ENCODE measurements at regions not wholly inside any gene's neighbourhood (a gene's known extent, or its start where the extent isn't known, plus 50 kb on each side); places are given as distances from the start of the nearest gene placed in this dataset.

- Histone ChIP-seq H3K4me2 (ENCODE audit: low read length) (no peak overlapping the region), H3K9me2 (replicated peaks; ENCODE audit: control insufficient read depth, low read length) (no peaks in the 10 kb centered on the region), H3K27ac (ENCODE audit: low read depth, low read length) (no peak overlapping the region), H3F3A (ENCODE audit: control insufficient read depth, insufficient read depth) (no peaks in the 10 kb centered on the region), H3K9me3 (ENCODE audit: control insufficient read depth, insufficient read depth, low read length) (no peaks in the 10 kb centered on the region), H3K79me2 (ENCODE audit: control insufficient read depth, low read length) (no peaks in the 10 kb centered on the region), H3K4me3 (ENCODE audit: low read length) (no peak overlapping the region), H3K4me1 (ENCODE audit: control insufficient read depth, low read length) (no peaks in the 10 kb centered on the region), H3K27me3 (ENCODE audit: control insufficient read depth, low read length) (0 out of 2 replicates have a peak, but pooled peaks cover 3% of the 10 kb centered on the region), H4K20me1 (ENCODE audit: control insufficient read depth, insufficient read depth, low read depth, low read length) (no peaks in the 10 kb centered on the region), H3K36me3 (ENCODE audit: control insufficient read depth, low read length) (no peaks in the 10 kb centered on the region)
- TF ChIP-seq, protein P1, sequence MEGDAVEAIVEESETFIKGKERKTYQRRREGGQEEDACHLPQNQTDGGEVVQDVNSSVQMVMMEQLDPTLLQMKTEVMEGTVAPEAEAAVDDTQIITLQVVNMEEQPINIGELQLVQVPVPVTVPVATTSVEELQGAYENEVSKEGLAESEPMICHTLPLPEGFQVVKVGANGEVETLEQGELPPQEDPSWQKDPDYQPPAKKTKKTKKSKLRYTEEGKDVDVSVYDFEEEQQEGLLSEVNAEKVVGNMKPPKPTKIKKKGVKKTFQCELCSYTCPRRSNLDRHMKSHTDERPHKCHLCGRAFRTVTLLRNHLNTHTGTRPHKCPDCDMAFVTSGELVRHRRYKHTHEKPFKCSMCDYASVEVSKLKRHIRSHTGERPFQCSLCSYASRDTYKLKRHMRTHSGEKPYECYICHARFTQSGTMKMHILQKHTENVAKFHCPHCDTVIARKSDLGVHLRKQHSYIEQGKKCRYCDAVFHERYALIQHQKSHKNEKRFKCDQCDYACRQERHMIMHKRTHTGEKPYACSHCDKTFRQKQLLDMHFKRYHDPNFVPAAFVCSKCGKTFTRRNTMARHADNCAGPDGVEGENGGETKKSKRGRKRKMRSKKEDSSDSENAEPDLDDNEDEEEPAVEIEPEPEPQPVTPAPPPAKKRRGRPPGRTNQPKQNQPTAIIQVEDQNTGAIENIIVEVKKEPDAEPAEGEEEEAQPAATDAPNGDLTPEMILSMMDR (IDR thresholded peaks at IDR 0.05; ENCODE audit: low read depth, low read length, poor library complexity, severe bottlenecking): no peak
- TF ChIP-seq EZH2phosphoT487 (IDR thresholded peaks at IDR 0.05; ENCODE audit: borderline replicate concordance, low read length): no peak
These were observed 252.8 kb downstream of the PIK3R1 start for GRCh38 chr5:68468322-68468721.

- no peaks in the 10 kb centered on the region for H3K79me2 ChIP-seq (ENCODE audit: control insufficient read depth, low read length)
- no peak overlapping the region for H3K27ac ChIP-seq (ENCODE audit: low read depth, low read length)
- no peak overlapping the region for H3K4me3 ChIP-seq (ENCODE audit: low read length)
- H3K4me2 ChIP-seq (ENCODE audit: low read length): no peak overlapping the region
- H4K20me1 ChIP-seq (ENCODE audit: control insufficient read depth, insufficient read depth, low read depth, low read length): no peaks in the 10 kb centered on the region
- H3K9me2 ChIP-seq (replicated peaks; ENCODE audit: control insufficient read depth, low read length): no peaks in the 10 kb centered on the region
- no peaks in the 10 kb centered on the region for H3K4me1 ChIP-seq (ENCODE audit: control insufficient read depth, low read length)
- H3K36me3 ChIP-seq (ENCODE audit: control insufficient read depth, low read length): no peaks in the 10 kb centered on the region
- 0 out of 2 replicates have a peak, but pooled peaks cover 3% of the 10 kb centered on the region for H3K27me3 ChIP-seq (ENCODE audit: control insufficient read depth, low read length)
- TF ChIP-seq, protein P1 (IDR thresholded peaks at IDR 0.05; ENCODE audit: low read depth, low read length, poor library complexity, severe bottlenecking): no peak
- no peak for TF ChIP-seq EZH2phosphoT487 (IDR thresholded peaks at IDR 0.05; ENCODE audit: borderline replicate concordance, low read length)
- H3K9me3 ChIP-seq (ENCODE audit: control insufficient read depth, insufficient read depth, low read length): no peaks in the 10 kb centered on the region
- no peaks in the 10 kb centered on the region for H3F3A ChIP-seq (ENCODE audit: control insufficient read depth, insufficient read depth)
These were observed 260.0 kb downstream of the PIK3R1 start for GRCh38 chr5:68475476-68475983.

- Histone ChIP-seq H3K36me3 (ENCODE audit: control insufficient read depth, low read length) (no peaks in the 10 kb centered on the region), H3K79me2 (ENCODE audit: control insufficient read depth, low read length) (no peaks in the 10 kb centered on the region), H3K4me2 (ENCODE audit: low read length) (no peak overlapping the region), H3K27ac (ENCODE audit: low read depth, low read length) (no peak overlapping the region), H3K4me1 (ENCODE audit: control insufficient read depth, low read length) (no peaks in the 10 kb centered on the region), H3K27me3 (ENCODE audit: control insufficient read depth, low read length) (0 out of 2 replicates have a peak, but pooled peaks cover 3% of the 10 kb centered on the region), H3K4me3 (ENCODE audit: low read length) (no peak overlapping the region), H3K9me3 (ENCODE audit: control insufficient read depth, insufficient read depth, low read length) (no peaks in the 10 kb centered on the region), H3F3A (ENCODE audit: control insufficient read depth, insufficient read depth) (no peaks in the 10 kb centered on the region), H3K9me2 (replicated peaks; ENCODE audit: control insufficient read depth, low read length) (no peaks in the 10 kb centered on the region), H4K20me1 (ENCODE audit: control insufficient read depth, insufficient read depth, low read depth, low read length) (no peaks in the 10 kb centered on the region)
- TF ChIP-seq EZH2phosphoT487 (IDR thresholded peaks at IDR 0.05; ENCODE audit: borderline replicate concordance, low read length): no peak
These were observed 261.3 kb downstream of the PIK3R1 start for GRCh38 chr5:68476854-68477253.

- Histone ChIP-seq H3K9me3 (ENCODE audit: control insufficient read depth, insufficient read depth, low read length) (no peaks in the 10 kb centered on the region), H3K4me1 (ENCODE audit: control insufficient read depth, low read length) (no peaks in the 10 kb centered on the region), H3K4me3 (ENCODE audit: low read length) (no peak overlapping the region), H3K9me2 (replicated peaks; ENCODE audit: control insufficient read depth, low read length) (no peaks in the 10 kb centered on the region), H3K27me3 (ENCODE audit: control insufficient read depth, low read length) (peaks cover 2% of the 10 kb centered on the region; the same call in 1 of the 2 replicates), H3K4me2 (ENCODE audit: low read length) (no peak overlapping the region), H3F3A (ENCODE audit: control insufficient read depth, insufficient read depth) (no peaks in the 10 kb centered on the region), H3K27ac (ENCODE audit: low read depth, low read length) (no peak overlapping the region), H3K36me3 (ENCODE audit: control insufficient read depth, low read length) (no peaks in the 10 kb centered on the region), H3K79me2 (ENCODE audit: control insufficient read depth, low read length) (no peaks in the 10 kb centered on the region), H4K20me1 (ENCODE audit: control insufficient read depth, insufficient read depth, low read depth, low read length) (no peaks in the 10 kb centered on the region)
- TF ChIP-seq, protein P1 (IDR thresholded peaks at IDR 0.05; ENCODE audit: low read depth, low read length, poor library complexity, severe bottlenecking): no peak
- no peak for TF ChIP-seq EZH2phosphoT487 (IDR thresholded peaks at IDR 0.05; ENCODE audit: borderline replicate concordance, low read length)
These were observed 262.9 kb downstream of the PIK3R1 start for GRCh38 chr5:68478301-68479095.

Measured in DOHH2 (cell line).